Esophagus muscularis mucosa (tissue), 4 donors: ENCODE measurements at regions not wholly inside any gene's neighbourhood (a gene's known extent, or its start where the extent isn't known, plus 50 kb on each side); places are given as distances from the start of the nearest gene placed in this dataset.

Source experiments
- DNase-seq: peaks from one replicate; pipeline ENCODE4 v3.0.0-alpha.2; 2017; ENCODE audit errors: extremely low spot score
- H3K27ac ChIP-seq, 4 donors: fragments of 200-600 bp; sonication (generic); replicated peaks in 1 of 4; 1 replicate in 3 of 4; 2 replicates in 1 of 4; pipeline ENCODE4 v1.5.1; 2016 to 2019; ENCODE audit warnings: mild to moderate bottlenecking in 1 of 4
- H3K27me3 ChIP-seq, 4 donors: fragments of 200-600 bp; sonication (generic); one replicate each; pipeline versions ENCODE4 v1.5.1 to v1.6.0; 2016 to 2019
- H3K36me3 ChIP-seq, 4 donors: fragments of 200-600 bp; sonication (generic); one replicate each; pipeline ENCODE4 v1.5.1; 2016 to 2019
- H3K4me1 ChIP-seq, 4 donors: fragments of 200-600 bp; sonication (generic); one replicate each; pipeline ENCODE4 v1.5.1; 2016 to 2019
- H3K4me3 ChIP-seq, 4 donors: fragments of 200-600 bp; sonication (generic); 1 replicate in 2 of 4; 2 replicates in 2 of 4; pipeline ENCODE4 v1.5.1; 2016 to 2019; ENCODE audit warnings: mild to moderate bottlenecking in 4 of 4, moderate library complexity in 1 of 4
- H3K9me3 ChIP-seq, 4 donors: fragments of 200-600 bp; sonication (generic); 1 replicate in 3 of 4; 2 replicates in 1 of 4; pipeline ENCODE4 v1.5.1; 2016 to 2019
- CTCF ChIP-seq, 3 experiments: fragments of 200-600 bp in 2 of 3; fragments of 450-650 bp in 1 of 3; sonication (generic) in 2 of 3; IDR thresholded peaks; one replicate each; pipeline ENCODE4 v1.5.1; 2017 to 2019; ENCODE audit warnings: antibody characterized with exemption in 3 of 3, mild to moderate bottlenecking in 2 of 3, moderate library complexity in 1 of 3
- EP300 ChIP-seq: sonication (generic); formaldehyde crosslinking; IDR thresholded peaks from one replicate; pipeline ENCODE4 v1.6.1; 2017; ENCODE audit warnings: antibody characterized with exemption
- POLR2A ChIP-seq: fragments of 450-650 bp; IDR thresholded peaks from one replicate; pipeline ENCODE4 v1.6.1; 2017; ENCODE audit warnings: antibody characterized with exemption, moderate library complexity, mild to moderate bottlenecking, low read depth
- POLR2AphosphoS5 ChIP-seq, 2 donors: sonication (generic); formaldehyde crosslinking; IDR thresholded peaks; one replicate each; pipeline ENCODE4 v1.6.1; 2017; ENCODE audit warnings: antibody characterized with exemption in 2 of 2
- WGBS: methylation state at CpG from one replicate; pipeline ENCODE4 v1.1.5; 2018; 5-methylcytosine and 5-hydroxymethylcytosine counted together
- intact Hi-C: fragments of 100-400 bp; cut with DNase I; formaldehyde crosslinking; loops from one replicate; pipeline ENCODE4 v1.15.1; 2023

- Histone ChIP-seq H3K9me3 (peaks cover 0 to 15% (median 5%) of the 10 kb centered on the region in 4 donors), H3K4me1 (no peaks in the 10 kb centered on the region), H3K27ac (no peak overlapping the region), H3K4me3 (no peak overlapping the region), H3K36me3 (no peaks in the 10 kb centered on the region), H3K27me3 (no peaks in the 10 kb centered on the region)
- no peak for DNase-seq
- intact Hi-C loops, result no loop called here
- TF ChIP-seq POLR2A, result no peak
- no peak for TF ChIP-seq POLR2AphosphoS5 (IDR thresholded peaks at IDR 0.05)
- no peak for TF ChIP-seq CTCF (IDR thresholded peaks at IDR 0.05)
- no peak for TF ChIP-seq EP300
- WGBS, result 78% methylated on average over 3 of the region's 3 CpGs
Measured at GRCh38 chr14:22149058-22149457, 440.0 kb downstream of the DAD1 start.

GRCh38 chr14:22147716-22148115, 441.3 kb downstream of the DAD1 start:
- Histone ChIP-seq H3K36me3 (no peaks in the 10 kb centered on the region), H3K4me3 (no peak overlapping the region), H3K4me1 (no peaks in the 10 kb centered on the region), H3K9me3 (peaks cover 0 to 11% (median 5%) of the 10 kb centered on the region in 4 donors), H3K27me3 (no peaks in the 10 kb centered on the region), H3K27ac (no peak overlapping the region)
- 91% methylated on average over 3 of the region's 3 CpGs for WGBS
- no peak for TF ChIP-seq POLR2AphosphoS5 (IDR thresholded peaks at IDR 0.05)
- TF ChIP-seq EP300, result no peak
- no peak for TF ChIP-seq CTCF (IDR thresholded peaks at IDR 0.05)
- no peak for TF ChIP-seq POLR2A
- no peak for DNase-seq
- intact Hi-C loops, result no loop called here

- Histone ChIP-seq H3K9me3 (no peaks in the 10 kb centered on the region), H3K27ac (no peak overlapping the region), H3K36me3 (no peaks in the 10 kb centered on the region), H3K4me1 (no peaks in the 10 kb centered on the region), H3K27me3 (no peaks in the 10 kb centered on the region), H3K4me3 (no peak overlapping the region)
- TF ChIP-seq POLR2A, result no peak
- WGBS, result 53% methylated on average over 2 of the region's 2 CpGs
- intact Hi-C loops, result no loop called here
- no peak for DNase-seq
Measured at GRCh38 chr14:22143363-22143762, 445.7 kb downstream of the DAD1 start.

- no peak overlapping the region for H3K4me3 ChIP-seq
- WGBS, result 80% methylated on average over 4 of the region's 4 CpGs
Measured at GRCh38 chr14:22140633-22141032, 448.4 kb downstream of the DAD1 start.

GRCh38 chr14:22131749-22132476, 457.1 kb downstream of the DAD1 start:
- intact Hi-C loops, result no loop called here
- no peaks in the 10 kb centered on the region for H3K27me3 ChIP-seq
- H3K27ac ChIP-seq, result no peak overlapping the region
- no peaks in the 10 kb centered on the region for H3K4me1 ChIP-seq
- DNase-seq, result no peak
- H3K4me3 ChIP-seq, result no peak overlapping the region
- 75% methylated on average over 4 of the region's 4 CpGs for WGBS
- TF ChIP-seq CTCF (IDR thresholded peaks at IDR 0.05), result peak in 2 of 3 experiments; percentile 14 to 22
- TF ChIP-seq POLR2AphosphoS5 (IDR thresholded peaks at IDR 0.05), result no peak
- no peak for TF ChIP-seq POLR2A
- H3K36me3 ChIP-seq, result no peaks in the 10 kb centered on the region
- no peaks in the 10 kb centered on the region for H3K9me3 ChIP-seq

More at GRCh38 chr14:22140633-22141032, 448.4 kb downstream of the DAD1 start:
- TF ChIP-seq CTCF (IDR thresholded peaks at IDR 0.05), result no peak
- no peak for TF ChIP-seq EP300
- no peak for TF ChIP-seq POLR2A
- TF ChIP-seq POLR2AphosphoS5 (IDR thresholded peaks at IDR 0.05), result no peak
- H3K27ac ChIP-seq, result no peak overlapping the region
- intact Hi-C loops, result no loop called here
- no peaks in the 10 kb centered on the region for H3K27me3 ChIP-seq
- H3K36me3 ChIP-seq, result no peaks in the 10 kb centered on the region
- no peak for DNase-seq
- no peaks in the 10 kb centered on the region for H3K9me3 ChIP-seq
- no peaks in the 10 kb centered on the region for H3K4me1 ChIP-seq
